DOHH2 (cell line): ENCODE measurements at regions not wholly inside any gene's neighbourhood (a gene's known extent, or its start where the extent isn't known, plus 50 kb on each side); places are given as distances from the start of the nearest gene placed in this dataset.
"Not testable (repeated sequence)": the region's sequence is repeated elsewhere in the genome, so short reads cannot be mapped to it uniquely, and the experiment has no call there.

Source experiments
- H3F3A ChIP-seq: fragments of 200-600 bp; sonication (generic), shearing (Covaris generic); 2 replicates; pipeline ENCODE4 v1.6.0; 2016; ENCODE audit warnings: antibody characterized with exemption, mild to moderate bottlenecking; ENCODE audit not compliant: control insufficient read depth, insufficient read depth
- H3K27ac ChIP-seq: fragments of 200-600 bp; sonication (generic); 2 replicates; pipeline ENCODE4 v1.5.1; 2014; ENCODE audit warnings: low read depth, mild to moderate bottlenecking, low read length, moderate library complexity
- H3K27me3 ChIP-seq: fragments of 200-600 bp; sonication (generic); 2 replicates; pipeline ENCODE4 v1.6.1; 2014; ENCODE audit warnings: mild to moderate bottlenecking, low read length, mixed read lengths; ENCODE audit not compliant: control insufficient read depth
- H3K36me3 ChIP-seq: fragments of 200-600 bp; sonication (generic); 2 replicates; pipeline ENCODE4 v1.6.1; 2014; ENCODE audit warnings: mild to moderate bottlenecking, low read length, moderate library complexity, mixed read lengths; ENCODE audit not compliant: control insufficient read depth
- H3K4me1 ChIP-seq: fragments of 200-600 bp; sonication (generic); 2 replicates; pipeline ENCODE4 v1.6.1; 2014; ENCODE audit warnings: mild to moderate bottlenecking, low read length, mixed read lengths; ENCODE audit not compliant: control insufficient read depth
- H3K4me2 ChIP-seq: fragments of 200-600 bp; sonication (generic); 2 replicates; pipeline ENCODE4 v1.6.0; 2014; ENCODE audit warnings: mild to moderate bottlenecking, low read length, moderate library complexity
- H3K4me3 ChIP-seq: fragments of 200-600 bp; sonication (generic); 2 replicates; pipeline ENCODE4 v1.5.1; 2014; ENCODE audit warnings: mild to moderate bottlenecking, low read length, mixed read lengths
- H3K79me2 ChIP-seq: fragments of 200-600 bp; sonication (generic); 2 replicates; pipeline ENCODE4 v1.6.1; 2014; ENCODE audit warnings: mild to moderate bottlenecking, low read length, mixed read lengths; ENCODE audit not compliant: control insufficient read depth
- H3K9me2 ChIP-seq: fragments of 200-600 bp; sonication (generic); replicated peaks from 2 replicates; pipeline ENCODE4 v1.6.1; 2014; ENCODE audit warnings: mild to moderate bottlenecking, low read length, mixed read lengths; ENCODE audit not compliant: control insufficient read depth
- H3K9me3 ChIP-seq: fragments of 200-600 bp; sonication (generic); 2 replicates; pipeline ENCODE4 v1.6.1; 2014; ENCODE audit warnings: antibody characterized with exemption, low read length, mixed read lengths; ENCODE audit not compliant: control insufficient read depth, insufficient read depth
- H4K20me1 ChIP-seq: fragments of 200-600 bp; sonication (generic); 2 replicates; pipeline ENCODE4 v1.6.0; 2014; ENCODE audit warnings: low read depth, mild to moderate bottlenecking, antibody characterized with exemption, low read length, moderate library complexity; ENCODE audit not compliant: control insufficient read depth, insufficient read depth
- EZH2phosphoT487 ChIP-seq: fragments of 200-600 bp; sonication (generic); IDR thresholded peaks from 2 replicates; pipeline ENCODE4 v1.6.1; 2017; ENCODE audit warnings: borderline replicate concordance, mild to moderate bottlenecking, antibody characterized with exemption, low read length, moderate library complexity, mixed read lengths
- TF ChIP-seq, protein P1 (sequence below): fragments of 200-600 bp; sonication (generic); IDR thresholded peaks from one replicate; pipeline ENCODE4 v1.5.1; 2014; ENCODE audit warnings: antibody characterized with exemption, mild to moderate bottlenecking, low read depth, low read length; ENCODE audit not compliant: poor library complexity, severe bottlenecking

DNA sequence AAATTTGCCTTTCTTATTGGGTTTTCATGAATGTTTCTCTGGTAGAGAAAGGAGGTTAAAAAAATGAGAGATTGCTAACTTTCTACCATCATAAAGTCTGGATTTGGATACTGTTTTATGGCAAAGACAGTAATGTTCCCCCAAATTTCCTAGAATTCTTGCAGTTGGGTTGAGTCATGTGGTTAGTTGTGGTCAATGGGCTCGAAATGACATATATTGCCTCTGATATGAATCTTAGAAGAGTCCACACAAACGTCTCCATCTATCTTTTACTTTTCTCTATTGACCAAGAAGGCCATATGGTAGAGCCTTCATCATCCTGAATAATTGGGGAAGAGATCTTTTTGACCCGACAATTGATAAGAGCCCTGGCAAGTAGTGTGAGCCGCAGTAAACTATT, 119.5 kb upstream of the PMCH start:
- Histone ChIP-seq H3K4me1 (no peaks in the 10 kb centered on the region), H3K4me2 (no peak overlapping the region), H3K9me2 (no peaks in the 10 kb centered on the region), H3K27me3 (no peaks in the 10 kb centered on the region), H3K27ac (no peak overlapping the region), H3K79me2 (no peaks in the 10 kb centered on the region), H4K20me1 (no peaks in the 10 kb centered on the region), H3K36me3 (no peaks in the 10 kb centered on the region), H3F3A (no peaks in the 10 kb centered on the region), H3K4me3 (no peak overlapping the region), H3K9me3 (no peaks in the 10 kb centered on the region)
- TF ChIP-seq, protein P1, sequence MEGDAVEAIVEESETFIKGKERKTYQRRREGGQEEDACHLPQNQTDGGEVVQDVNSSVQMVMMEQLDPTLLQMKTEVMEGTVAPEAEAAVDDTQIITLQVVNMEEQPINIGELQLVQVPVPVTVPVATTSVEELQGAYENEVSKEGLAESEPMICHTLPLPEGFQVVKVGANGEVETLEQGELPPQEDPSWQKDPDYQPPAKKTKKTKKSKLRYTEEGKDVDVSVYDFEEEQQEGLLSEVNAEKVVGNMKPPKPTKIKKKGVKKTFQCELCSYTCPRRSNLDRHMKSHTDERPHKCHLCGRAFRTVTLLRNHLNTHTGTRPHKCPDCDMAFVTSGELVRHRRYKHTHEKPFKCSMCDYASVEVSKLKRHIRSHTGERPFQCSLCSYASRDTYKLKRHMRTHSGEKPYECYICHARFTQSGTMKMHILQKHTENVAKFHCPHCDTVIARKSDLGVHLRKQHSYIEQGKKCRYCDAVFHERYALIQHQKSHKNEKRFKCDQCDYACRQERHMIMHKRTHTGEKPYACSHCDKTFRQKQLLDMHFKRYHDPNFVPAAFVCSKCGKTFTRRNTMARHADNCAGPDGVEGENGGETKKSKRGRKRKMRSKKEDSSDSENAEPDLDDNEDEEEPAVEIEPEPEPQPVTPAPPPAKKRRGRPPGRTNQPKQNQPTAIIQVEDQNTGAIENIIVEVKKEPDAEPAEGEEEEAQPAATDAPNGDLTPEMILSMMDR: no peak
- no peak for TF ChIP-seq EZH2phosphoT487

DNA sequence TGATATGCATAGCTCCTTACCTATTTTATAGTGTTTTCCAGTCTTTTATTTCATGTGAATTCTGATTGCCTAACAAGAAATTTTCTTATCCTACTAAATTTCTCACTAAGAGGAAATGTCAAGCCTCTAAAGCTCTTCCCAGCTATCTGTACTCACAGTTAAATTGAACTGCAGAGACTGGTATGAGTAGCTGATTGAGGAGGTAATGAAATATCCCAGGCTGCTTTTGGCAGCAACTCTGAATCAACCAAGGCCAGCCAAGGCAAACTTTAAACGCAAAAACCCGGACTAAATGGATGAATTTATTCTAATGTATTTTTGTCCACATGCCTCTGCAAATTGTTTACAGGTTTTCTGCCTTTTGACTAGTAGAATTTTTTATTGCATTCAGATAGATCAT, 119.1 kb upstream of the PMCH start:
- Histone ChIP-seq H3K4me3 (no peak overlapping the region), H3K27ac (no peak overlapping the region), H3K27me3 (no peaks in the 10 kb centered on the region), H4K20me1 (no peaks in the 10 kb centered on the region), H3K79me2 (no peaks in the 10 kb centered on the region), H3K4me1 (no peaks in the 10 kb centered on the region), H3F3A (no peaks in the 10 kb centered on the region), H3K4me2 (no peak overlapping the region), H3K9me2 (no peaks in the 10 kb centered on the region), H3K9me3 (no peaks in the 10 kb centered on the region), H3K36me3 (no peaks in the 10 kb centered on the region)
- no peak for TF ChIP-seq EZH2phosphoT487
- TF ChIP-seq, protein P1: no peak

DNA sequence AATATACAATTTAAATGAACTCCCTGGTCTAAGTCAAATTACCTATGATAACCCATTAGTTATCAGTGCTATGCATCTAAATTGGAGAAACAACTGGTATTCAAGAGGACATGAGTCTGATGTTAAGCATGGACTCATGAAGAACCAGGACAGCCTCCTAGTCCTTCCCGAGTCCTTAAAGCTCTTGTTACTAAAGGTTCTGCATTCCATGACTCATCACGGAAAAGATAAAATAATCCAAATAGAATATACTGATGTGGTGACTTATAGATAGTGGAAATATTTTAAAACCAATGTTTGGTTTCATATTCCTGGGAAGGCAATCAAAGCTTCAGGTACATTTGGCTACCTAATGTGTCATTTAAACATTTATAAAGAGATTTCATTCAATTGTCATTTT, 117.2 kb upstream of the PMCH start:
- Histone ChIP-seq H3K4me2 (no peak overlapping the region), H3K27ac (no peak overlapping the region), H3K27me3 (no peaks in the 10 kb centered on the region), H3K4me1 (no peaks in the 10 kb centered on the region), H3K79me2 (no peaks in the 10 kb centered on the region), H4K20me1 (no peaks in the 10 kb centered on the region), H3K4me3 (no peak overlapping the region), H3K9me3 (no peaks in the 10 kb centered on the region), H3F3A (no peaks in the 10 kb centered on the region), H3K9me2 (no peaks in the 10 kb centered on the region), H3K36me3 (no peaks in the 10 kb centered on the region)
- TF ChIP-seq, protein P1: no peak
- TF ChIP-seq EZH2phosphoT487: no peak

DNA sequence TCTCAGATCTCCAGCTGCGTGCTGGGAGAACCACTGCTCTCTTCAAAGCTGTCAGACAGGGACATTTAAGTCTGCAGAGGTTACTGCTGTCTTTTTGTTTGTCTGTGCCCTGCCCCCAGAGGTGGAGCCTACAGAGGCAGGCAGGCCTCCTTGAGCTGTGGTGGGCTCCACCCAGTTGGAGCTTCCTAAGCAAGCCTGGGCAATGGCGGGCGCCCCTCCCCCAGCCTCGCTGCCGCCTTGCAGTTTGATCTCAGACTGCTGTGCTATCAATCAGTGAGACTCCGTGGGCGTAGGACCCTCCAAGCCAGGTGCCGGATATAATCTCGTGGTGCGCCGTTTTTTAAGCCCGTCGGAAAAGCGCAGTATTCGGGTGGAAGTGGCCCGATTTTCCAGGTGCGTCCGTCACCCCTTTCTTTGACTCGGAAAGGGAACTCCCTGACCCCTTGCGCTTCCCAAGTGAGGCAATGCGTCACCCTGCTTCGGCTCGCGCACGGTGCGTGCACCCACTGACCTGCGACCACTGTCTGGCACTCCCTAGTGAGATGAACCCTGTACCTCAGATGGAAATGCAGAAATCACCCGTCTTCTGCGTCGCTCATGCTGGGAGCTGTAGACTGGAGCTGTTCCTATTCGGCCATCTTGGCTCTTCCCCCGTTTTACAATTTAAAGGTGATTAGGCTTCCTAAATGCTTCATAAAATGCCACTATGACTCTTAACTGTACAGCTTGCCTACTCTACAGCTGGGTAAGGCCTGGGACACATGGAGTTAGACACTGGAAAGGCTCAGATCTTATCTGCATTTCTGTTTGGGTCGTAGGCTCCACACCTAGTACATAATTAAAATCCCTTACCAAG, 115.7 kb upstream of the PMCH start:
- not testable (repeated sequence) for H3K27me3 ChIP-seq, H3F3A ChIP-seq, H3K27ac ChIP-seq, H3K9me2 ChIP-seq, H3K4me2 ChIP-seq, H4K20me1 ChIP-seq, H3K79me2 ChIP-seq, H3K9me3 ChIP-seq, H3K4me3 ChIP-seq, H3K4me1 ChIP-seq, H3K36me3 ChIP-seq
